ENCODE measurements at regions not wholly inside any gene's neighbourhood (a gene's known extent, or its start where the extent isn't known, plus 50 kb on each side); places are given as distances from the start of the nearest gene placed in this dataset.

GRCh38 chr9:121568343-121569265, 69.0 kb upstream of the GGTA1 start:
- Histone ChIP-seq H3K27ac (ENCODE audit: low read depth in 1 of 2, low read length in 1 of 2) (no peak overlapping the region), H3K9me3 (ENCODE audit: control insufficient read depth in 2 of 2, insufficient read depth in 1 of 2, low read length in 1 of 2) (no peaks in the 10 kb centered on the region), H3K4me1 (ENCODE audit: control insufficient read depth in 2 of 2, insufficient read depth in 2 of 2, low read length in 2 of 2) (no peaks in the 10 kb centered on the region), H3K27me3 (ENCODE audit: control insufficient read depth in 2 of 2, insufficient read depth in 1 of 2, low read length in 1 of 2) (peaks cover 0 to 3% of the 10 kb centered on the region in 2 donors), H3K36me3 (ENCODE audit: control insufficient read depth in 2 of 2, insufficient read depth in 2 of 2, low read length in 1 of 2) (no peaks in the 10 kb centered on the region), H3K4me3 (ENCODE audit: low read length in 2 of 2) (no peak overlapping the region)
- no peak for DNase-seq (ENCODE audit: low read depth in 6 of 9, low spot score in 9 of 9)
- 90% methylated on average over 9 of the region's 9 CpGs for WGBS

DNA sequence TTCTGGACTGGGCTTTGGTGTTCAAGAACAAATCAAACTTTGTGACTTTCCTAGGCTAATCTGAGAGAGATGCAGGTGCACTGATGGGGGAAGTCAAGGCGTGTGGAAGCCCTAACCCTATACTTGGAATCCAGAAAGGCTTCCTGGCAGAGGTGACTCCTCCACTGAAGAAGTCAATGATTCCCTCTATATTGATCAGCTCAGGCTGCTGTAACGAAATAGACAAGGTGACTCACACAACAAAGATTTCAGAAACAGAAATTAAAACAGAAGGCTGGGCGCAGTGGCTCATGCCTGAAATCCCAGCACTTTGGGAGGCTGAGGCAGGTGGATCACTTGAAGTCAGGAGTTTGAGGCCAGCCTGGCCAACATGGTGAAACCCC, 69.6 kb upstream of the GGTA1 start:
- 76% methylated on average over 3 of the region's 3 CpGs for WGBS
- H3K27me3 ChIP-seq (ENCODE audit: control insufficient read depth in 2 of 2, insufficient read depth in 1 of 2, low read length in 1 of 2): peaks cover 0 to 3% of the 10 kb centered on the region in 2 donors
- H3K4me3 ChIP-seq (ENCODE audit: low read length in 2 of 2): no peak overlapping the region
- no peaks in the 10 kb centered on the region for H3K9me3 ChIP-seq (ENCODE audit: control insufficient read depth in 2 of 2, insufficient read depth in 1 of 2, low read length in 1 of 2)
- no peaks in the 10 kb centered on the region for H3K36me3 ChIP-seq (ENCODE audit: control insufficient read depth in 2 of 2, insufficient read depth in 2 of 2, low read length in 1 of 2)
- H3K4me1 ChIP-seq (ENCODE audit: control insufficient read depth in 2 of 2, insufficient read depth in 2 of 2, low read length in 2 of 2): no peaks in the 10 kb centered on the region
- H3K27ac ChIP-seq (ENCODE audit: low read depth in 1 of 2, low read length in 1 of 2): no peak overlapping the region
- no peak for DNase-seq (ENCODE audit: low read depth in 6 of 9, low spot score in 9 of 9)

DNA sequence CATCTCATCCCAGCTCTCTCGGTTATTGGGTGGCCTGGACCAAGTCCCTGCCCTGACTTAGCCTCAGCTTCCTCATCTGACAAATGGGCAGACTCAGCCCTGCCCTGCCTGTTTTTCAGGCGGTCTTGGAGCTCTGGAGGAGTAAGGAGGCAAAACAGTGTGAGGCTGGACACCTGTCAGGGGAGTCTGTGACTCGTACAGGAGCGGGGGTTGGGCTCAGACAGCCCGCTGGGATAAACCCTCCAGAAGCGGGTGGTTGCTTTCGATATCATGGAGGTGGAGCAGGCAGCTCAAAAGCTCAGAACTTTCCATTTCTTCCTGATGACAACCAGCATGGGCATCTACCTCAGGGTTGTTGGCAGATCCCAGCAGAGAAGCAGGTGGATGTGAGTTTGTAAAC, 72.9 kb upstream of the GGTA1 start:
- DNase-seq (ENCODE audit: low read depth in 6 of 9, low spot score in 9 of 9): no peak
- Histone ChIP-seq H3K27me3 (ENCODE audit: control insufficient read depth in 2 of 2, insufficient read depth in 1 of 2, low read length in 1 of 2) (no peaks in the 10 kb centered on the region), H3K4me1 (ENCODE audit: control insufficient read depth in 2 of 2, insufficient read depth in 2 of 2, low read length in 2 of 2) (no peaks in the 10 kb centered on the region), H3K4me3 (ENCODE audit: low read length in 2 of 2) (no peak overlapping the region), H3K36me3 (ENCODE audit: control insufficient read depth in 2 of 2, insufficient read depth in 2 of 2, low read length in 1 of 2) (no peaks in the 10 kb centered on the region), H3K9me3 (ENCODE audit: control insufficient read depth in 2 of 2, insufficient read depth in 1 of 2, low read length in 1 of 2) (no peaks in the 10 kb centered on the region), H3K27ac (ENCODE audit: low read depth in 1 of 2, low read length in 1 of 2) (no peak overlapping the region)
- WGBS: 86% methylated on average over 7 of the region's 7 CpGs

- Histone ChIP-seq H3K36me3 (ENCODE audit: control insufficient read depth in 2 of 2, insufficient read depth in 2 of 2, low read length in 1 of 2) (no peaks in the 10 kb centered on the region), H3K4me3 (ENCODE audit: low read length in 2 of 2) (no peak overlapping the region), H3K9me3 (ENCODE audit: control insufficient read depth in 2 of 2, insufficient read depth in 1 of 2, low read length in 1 of 2) (no peaks in the 10 kb centered on the region), H3K4me1 (ENCODE audit: control insufficient read depth in 2 of 2, insufficient read depth in 2 of 2, low read length in 2 of 2) (no peaks in the 10 kb centered on the region), H3K27ac (ENCODE audit: low read depth in 1 of 2, low read length in 1 of 2) (no peak overlapping the region), H3K27me3 (ENCODE audit: control insufficient read depth in 2 of 2, insufficient read depth in 1 of 2, low read length in 1 of 2) (no peaks in the 10 kb centered on the region)
- WGBS: 96% methylated on average over 10 of the region's 10 CpGs
- DNase-seq (ENCODE audit: low read depth in 6 of 9, low spot score in 9 of 9): no peak
These were observed 74.3 kb upstream of the GGTA1 start for GRCh38 chr9:121573717-121574485.

DNA sequence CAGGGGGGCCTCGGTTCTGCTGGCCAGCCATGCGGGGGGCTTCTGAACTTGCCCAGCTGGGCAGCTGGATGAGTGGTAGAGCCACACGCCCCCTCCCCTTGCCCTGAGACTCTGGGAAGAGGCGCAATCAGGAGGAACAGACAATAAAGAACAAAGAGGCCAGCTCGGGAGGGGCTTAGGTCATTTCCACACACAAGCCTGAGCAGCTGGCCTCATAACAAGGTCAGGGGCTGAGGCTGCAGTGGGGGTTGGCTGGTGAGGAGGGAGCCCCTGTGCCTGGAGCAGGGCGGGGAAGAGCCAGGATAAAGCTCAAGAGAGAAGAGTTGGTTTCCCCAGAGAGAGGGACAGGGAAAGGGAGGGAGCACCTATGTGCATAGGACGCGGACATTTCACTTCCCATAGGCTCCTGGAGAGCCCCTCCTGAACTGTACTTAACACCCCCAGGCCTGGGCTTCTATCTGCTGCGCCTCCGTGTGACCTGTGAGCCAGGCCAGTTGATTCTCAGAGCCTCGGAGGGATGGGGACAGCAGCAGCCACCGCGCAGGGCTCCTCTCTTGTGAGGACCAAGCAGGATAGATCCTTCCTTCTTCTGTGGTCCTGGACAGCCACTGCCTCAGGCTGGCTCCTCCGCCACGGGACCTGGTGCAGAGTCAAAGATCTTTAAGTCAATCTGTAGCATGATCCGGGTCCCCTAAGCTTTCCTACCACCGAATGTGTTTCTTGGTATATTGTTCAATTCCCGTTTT, 75.3 kb upstream of the GGTA1 start:
- no peaks in the 10 kb centered on the region for H3K36me3 ChIP-seq (ENCODE audit: control insufficient read depth in 2 of 2, insufficient read depth in 2 of 2, low read length in 1 of 2)
- DNase-seq (ENCODE audit: low read depth in 6 of 9, low spot score in 9 of 9): no peak

GRCh38 chr9:121576281-121577075, 75.0 kb upstream of the DAB2IP start:
- H3K36me3 ChIP-seq (ENCODE audit: control insufficient read depth in 2 of 2, insufficient read depth in 2 of 2, low read length in 1 of 2): no peaks in the 10 kb centered on the region
- no peak overlapping the region for H3K4me3 ChIP-seq (ENCODE audit: low read length in 2 of 2)
- no peak for DNase-seq (ENCODE audit: low read depth in 6 of 9, low spot score in 9 of 9)
- no peaks in the 10 kb centered on the region for H3K9me3 ChIP-seq (ENCODE audit: control insufficient read depth in 2 of 2, insufficient read depth in 1 of 2, low read length in 1 of 2)
- 97% methylated on average over 7 of the region's 7 CpGs for WGBS
- no peaks in the 10 kb centered on the region for H3K4me1 ChIP-seq (ENCODE audit: control insufficient read depth in 2 of 2, insufficient read depth in 2 of 2, low read length in 2 of 2)
- no peak overlapping the region for H3K27ac ChIP-seq (ENCODE audit: low read depth in 1 of 2, low read length in 1 of 2)
- H3K27me3 ChIP-seq (ENCODE audit: control insufficient read depth in 2 of 2, insufficient read depth in 1 of 2, low read length in 1 of 2): peaks cover 0 to 11% of the 10 kb centered on the region in 2 donors

More for the DNA sequence above, 75.3 kb upstream of the GGTA1 start:
- no peak overlapping the region for H3K27ac ChIP-seq (ENCODE audit: low read depth in 1 of 2, low read length in 1 of 2)
- no peaks in the 10 kb centered on the region for H3K4me1 ChIP-seq (ENCODE audit: control insufficient read depth in 2 of 2, insufficient read depth in 2 of 2, low read length in 2 of 2)
- peaks cover 0 to under 1% of the 10 kb centered on the region in 2 donors for H3K27me3 ChIP-seq (ENCODE audit: control insufficient read depth in 2 of 2, insufficient read depth in 1 of 2, low read length in 1 of 2)
- H3K4me3 ChIP-seq (ENCODE audit: low read length in 2 of 2): no peak overlapping the region
- no peaks in the 10 kb centered on the region for H3K9me3 ChIP-seq (ENCODE audit: control insufficient read depth in 2 of 2, insufficient read depth in 1 of 2, low read length in 1 of 2)
- 96% methylated on average over 18 of the region's 18 CpGs for WGBS

DNA sequence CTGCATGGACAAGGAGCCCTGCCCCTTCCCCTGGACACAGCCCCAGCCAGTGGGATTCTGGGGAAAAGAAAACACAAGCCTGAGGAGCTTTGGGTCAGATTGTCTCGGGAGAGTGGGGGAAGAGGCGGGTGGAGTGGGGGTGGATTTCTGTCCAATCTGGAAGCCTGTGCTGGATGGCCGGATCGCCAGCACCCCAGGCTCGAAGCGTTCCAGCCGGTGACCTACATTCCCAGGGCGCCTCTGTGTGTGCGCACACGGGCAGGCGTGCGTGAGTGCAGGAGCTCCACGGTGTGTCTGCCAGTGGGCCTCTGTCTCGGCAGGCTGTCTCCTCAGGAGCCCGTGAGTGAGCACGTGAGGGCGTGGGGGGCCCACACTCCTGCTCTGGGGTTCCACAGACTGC, 74.3 kb upstream of the DAB2IP start:
- no peaks in the 10 kb centered on the region for H3K9me3 ChIP-seq (ENCODE audit: control insufficient read depth in 2 of 2, insufficient read depth in 1 of 2, low read length in 1 of 2)
- H3K27me3 ChIP-seq (ENCODE audit: control insufficient read depth in 2 of 2, insufficient read depth in 1 of 2, low read length in 1 of 2): peaks cover 0 to 18% of the 10 kb centered on the region in 2 donors
- H3K4me1 ChIP-seq (ENCODE audit: control insufficient read depth in 2 of 2, insufficient read depth in 2 of 2, low read length in 2 of 2): no peaks in the 10 kb centered on the region
- H3K36me3 ChIP-seq (ENCODE audit: control insufficient read depth in 2 of 2, insufficient read depth in 2 of 2, low read length in 1 of 2): no peaks in the 10 kb centered on the region
- no peak for DNase-seq (ENCODE audit: low read depth in 6 of 9, low spot score in 9 of 9)
- H3K27ac ChIP-seq (ENCODE audit: low read depth in 1 of 2, low read length in 1 of 2): no peak overlapping the region
- 96% methylated on average over 17 of the region's 17 CpGs for WGBS
- no peak overlapping the region for H3K4me3 ChIP-seq (ENCODE audit: low read length in 2 of 2)

GRCh38 chr9:121577572-121577971, 73.9 kb upstream of the DAB2IP start:
- Histone ChIP-seq H3K4me3 (ENCODE audit: low read length in 2 of 2) (no peak overlapping the region), H3K4me1 (ENCODE audit: control insufficient read depth in 2 of 2, insufficient read depth in 2 of 2, low read length in 2 of 2) (peaks cover 0 to 4% of the 10 kb centered on the region in 2 donors), H3K9me3 (ENCODE audit: control insufficient read depth in 2 of 2, insufficient read depth in 1 of 2, low read length in 1 of 2) (no peaks in the 10 kb centered on the region), H3K27ac (ENCODE audit: low read depth in 1 of 2, low read length in 1 of 2) (no peak overlapping the region), H3K27me3 (ENCODE audit: control insufficient read depth in 2 of 2, insufficient read depth in 1 of 2, low read length in 1 of 2) (peaks cover 0 to 22% of the 10 kb centered on the region in 2 donors), H3K36me3 (ENCODE audit: control insufficient read depth in 2 of 2, insufficient read depth in 2 of 2, low read length in 1 of 2) (no peaks in the 10 kb centered on the region)
- WGBS: 94% methylated on average over 7 of the region's 7 CpGs
- no peak for DNase-seq (ENCODE audit: low read depth in 6 of 9, low spot score in 9 of 9)

All from thymus (tissue), 11 donors.